GM23248 (cell line): ENCODE measurements at regions not wholly inside any gene's neighbourhood (a gene's known extent, or its start where the extent isn't known, plus 50 kb on each side); places are given as distances from the start of the nearest gene placed in this dataset.

Source experiments
- EZH2 ChIP-seq: fragments of 200-600 bp; sonication (generic); IDR thresholded peaks from 2 replicates; pipeline ENCODE4 v1.6.1; 2018; ENCODE audit warnings: antibody characterized with exemption, mild to moderate bottlenecking; ENCODE audit not compliant: insufficient read depth, poor library complexity, severe bottlenecking
- EZH2phosphoT487 ChIP-seq: fragments of 200-600 bp; sonication (generic); IDR thresholded peaks from 2 replicates; pipeline ENCODE4 v1.6.1; 2018; ENCODE audit warnings: antibody characterized with exemption, moderate library complexity, mild to moderate bottlenecking, low read depth; ENCODE audit not compliant: insufficient read depth

GRCh38 chr4:57445686-57446085 lies 335.5 kb upstream of the IGFBP7 start:
- no peak for TF ChIP-seq EZH2
- TF ChIP-seq EZH2phosphoT487 = no peak
